GM19395 (cell line): ENCODE measurements at regions not wholly inside any gene's neighbourhood (a gene's known extent, or its start where the extent isn't known, plus 50 kb on each side); places are given as distances from the start of the nearest gene placed in this dataset.

Source experiments
- ATAC-seq: cut with Tn5 transposase; IDR thresholded peaks from one replicate; pipeline ENCODE4 v1.9.1; 2021; ENCODE audit warnings: mild to moderate bottlenecking, moderate library complexity; ENCODE audit not compliant: unreplicated experiment

GRCh38 chr4:174122705-174123104 is 160.8 kb downstream of the FBXO8 start:
- no peak for ATAC-seq

- no peak for ATAC-seq
Observed at GRCh38 chr4:174120446-174121295, 162.8 kb downstream of the FBXO8 start.

GRCh38 chr4:174119830-174120229 is 163.6 kb downstream of the FBXO8 start:
- ATAC-seq: no peak

- ATAC-seq: no peak
Observed at GRCh38 chr4:174119051-174119450, 164.4 kb downstream of the FBXO8 start.

GRCh38 chr4:174118171-174118570 is 165.3 kb downstream of the FBXO8 start:
- ATAC-seq: no peak

- no peak for ATAC-seq
Observed at GRCh38 chr4:174117445-174117844, 166.0 kb downstream of the FBXO8 start.

GRCh38 chr4:174116021-174116420 is 167.4 kb downstream of the FBXO8 start:
- no peak for ATAC-seq

- ATAC-seq: no peak
Observed at GRCh38 chr4:174111422-174111821, 172.0 kb downstream of the FBXO8 start.

GRCh38 chr4:174110180-174110579 is 173.3 kb downstream of the FBXO8 start:
- ATAC-seq: no peak

GRCh38 chr4:174107746-174108354 is 175.6 kb downstream of the FBXO8 start:
- no peak for ATAC-seq

- no peak for ATAC-seq
Observed at GRCh38 chr4:174105202-174105601, 178.3 kb downstream of the FBXO8 start.

GRCh38 chr4:174100910-174101309 is 182.6 kb downstream of the FBXO8 start:
- ATAC-seq: no peak

- ATAC-seq: no peak
Observed at GRCh38 chr4:174099712-174100111, 183.8 kb downstream of the FBXO8 start.

- ATAC-seq: no peak
Observed at GRCh38 chr4:174096999-174097398, 186.5 kb downstream of the FBXO8 start.

GRCh38 chr4:174096456-174096855 is 187.0 kb downstream of the FBXO8 start:
- no peak for ATAC-seq

- no peak for ATAC-seq
Observed at GRCh38 chr4:174091130-174091529, 192.3 kb downstream of the FBXO8 start.

GRCh38 chr4:174089711-174090110 is 193.8 kb downstream of the FBXO8 start:
- ATAC-seq: no peak

- ATAC-seq: no peak
Observed at GRCh38 chr4:174088795-174089194, 194.7 kb downstream of the FBXO8 start.

- no peak for ATAC-seq
Observed at GRCh38 chr4:174086829-174087799, 196.4 kb downstream of the FBXO8 start.

- no peak for ATAC-seq
Observed at GRCh38 chr4:174084981-174085380, 198.5 kb downstream of the FBXO8 start.

- no peak for ATAC-seq
Observed at GRCh38 chr4:174084542-174084941, 198.9 kb downstream of the FBXO8 start.
